K562 (cell line): ENCODE measurements at regions not wholly inside any gene's neighbourhood (a gene's known extent, or its start where the extent isn't known, plus 50 kb on each side); places are given as distances from the start of the nearest gene placed in this dataset.
A peak's percentile ranks its signal among the peaks of the same experiment; 100 is the strongest.

ENCODE experiments used
- CGGBP1 ChIP-seq: fragments of 250-450 bp; sonication (Bioruptor Pico); IDR thresholded peaks from 2 replicates; pipeline ENCODE4 v1.9.0; 2021; ENCODE audit warnings: mild to moderate bottlenecking
- CREB3 ChIP-seq: fragments of 450-650 bp; conservative IDR thresholded peaks from 2 replicates; pipeline ENCODE4 v1.6.1; 2016; ENCODE audit warnings: missing genetic modification characterization, low read depth, mild to moderate bottlenecking, missing compliant biosample characterization, moderate library complexity
- KAT8 ChIP-seq: fragments of 450-650 bp; IDR thresholded peaks from 2 replicates; pipeline ENCODE4 v1.6.1; 2016; ENCODE audit warnings: low read depth, mild to moderate bottlenecking
- MBD2 ChIP-seq: sonication (generic); IDR thresholded peaks from 2 replicates; pipeline ENCODE4 v1.6.1; 2016; ENCODE audit warnings: low read depth, borderline replicate concordance
- NELFE ChIP-seq: IDR thresholded peaks from 2 replicates; pipeline ENCODE4 v1.6.1; 2011; ENCODE audit warnings: mild to moderate bottlenecking; ENCODE audit not compliant: insufficient read depth, insufficient read length
- NFXL1 ChIP-seq: fragments of 450-650 bp; formaldehyde crosslinking; IDR thresholded peaks from 2 replicates; pipeline ENCODE4 v1.4.0; 2021; ENCODE audit warnings: mild to moderate bottlenecking
- NR0B1 ChIP-seq: fragments of 450-650 bp; IDR thresholded peaks from one replicate; pipeline ENCODE4 v1.6.1; 2018; ENCODE audit warnings: mild to moderate bottlenecking, moderate library complexity; ENCODE audit not compliant: partially characterized antibody
- PKNOX1 ChIP-seq: fragments of 450-650 bp; IDR thresholded peaks from 2 replicates; pipeline ENCODE4 v1.6.1; 2016
- POLR2AphosphoS2 ChIP-seq: IDR thresholded peaks from 2 replicates; pipeline ENCODE4 v1.6.1; 2012; ENCODE audit warnings: low read length, improper control_type of control experiment
- PTTG1 ChIP-seq: fragments of 450-650 bp; IDR thresholded peaks from 2 replicates; pipeline ENCODE4 v1.6.1; 2016; ENCODE audit warnings: low read depth, mild to moderate bottlenecking, missing genetic modification characterization, missing compliant biosample characterization
- TAF9B ChIP-seq: fragments of 450-650 bp; IDR thresholded peaks from 2 replicates; pipeline ENCODE4 v1.6.1; 2018; ENCODE audit warnings: mild to moderate bottlenecking; ENCODE audit not compliant: partially characterized antibody
- ZBTB12 ChIP-seq: fragments of 250-450 bp; sonication (Bioruptor Pico); IDR thresholded peaks from 2 replicates; pipeline ENCODE4 v1.4.0; 2020
- ZNF232 ChIP-seq: sonication (generic); formaldehyde crosslinking; IDR thresholded peaks from 2 replicates; pipeline ENCODE4 v1.8.0; 2022; ENCODE audit warnings: mild to moderate bottlenecking, missing genetic modification reagents
- ZNF318 ChIP-seq, 2 experiments: fragments of 450-650 bp; IDR thresholded peaks; 2 replicates each; pipeline ENCODE4 v1.6.1; 2016; ENCODE audit warnings: mild to moderate bottlenecking in 2 of 2, borderline replicate concordance in 1 of 2, low read depth in 1 of 2, moderate library complexity in 1 of 2

- 0 out of 4 replicates have a peak, but pooled peaks of 1 of the 2 experiments have one; percentile 46 for TF ChIP-seq ZNF318 (IDR thresholded peaks at IDR 0.05; ENCODE audit: borderline replicate concordance in 1 of 2, low read depth in 1 of 2)
- TF ChIP-seq PTTG1 = no peak
- peak; percentile 37 for TF ChIP-seq TAF9B
- no peak for TF ChIP-seq NELFE
- no peak for TF ChIP-seq ZNF232
- TF ChIP-seq CREB3 (tag) = 0 out of 2 replicates have a peak, but pooled peaks have one; percentile 32
- no peak for TF ChIP-seq NR0B1
- no peak for TF ChIP-seq ZBTB12
- no peak for TF ChIP-seq POLR2AphosphoS2
- no peak for TF ChIP-seq CGGBP1 (CRISPR knock-in tag)
- 0 out of 2 replicates have a peak, but pooled peaks have one; percentile 33 for TF ChIP-seq MBD2
- no peak for TF ChIP-seq KAT8
- TF ChIP-seq PKNOX1 = peak; percentile 94
- no peak for TF ChIP-seq NFXL1 (CRISPR knock-in tag)
Measured at GRCh38 chr15:87671289-87671688, 585.2 kb downstream of the NTRK3 start (continued).
